Stimulated activated CD4-positive, alpha-beta T cell treated with anti-CD3 and anti-CD28 coated beads, Interleukin-4, amount 100 ng/mL, for 1 hour (primary cell): ENCODE measurements at regions not wholly inside any gene's neighbourhood (a gene's known extent, or its start where the extent isn't known, plus 50 kb on each side); places are given as distances from the start of the nearest gene placed in this dataset.
A peak's percentile ranks its signal among the peaks of the same experiment; 100 is the strongest.
"Not testable (repeated sequence)": the region's sequence is repeated elsewhere in the genome, so short reads cannot be mapped to it uniquely, and the experiment has no call there.

ENCODE experiments used
- DNase-seq: peaks from one replicate; pipeline ENCODE4 v3.0.0-alpha.2; 2020

GRCh38 chr9:73219985-73220626, 68.4 kb downstream of the ANXA1 start:
- peak; percentile 18 for DNase-seq

DNA sequence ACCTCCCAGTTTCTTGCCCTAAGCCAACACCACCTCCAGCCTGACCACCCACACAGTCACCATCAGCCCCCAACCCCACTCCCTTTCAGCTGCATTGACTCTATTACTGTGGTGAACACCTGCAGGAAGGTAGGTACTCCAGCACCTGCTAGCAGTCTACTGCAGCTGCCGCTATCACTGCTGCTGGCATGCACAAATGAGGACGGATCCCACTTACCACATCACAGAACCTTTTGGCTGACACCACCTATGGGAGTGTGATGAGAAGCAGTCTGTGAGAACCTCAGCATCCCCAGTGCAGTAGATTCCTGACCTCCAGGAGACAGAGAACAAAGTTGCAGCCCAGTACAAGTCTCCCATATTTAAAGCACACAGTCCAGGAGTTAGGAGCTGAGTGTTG, 71.9 kb downstream of the ANXA1 start:
- DNase-seq = no peak

DNA sequence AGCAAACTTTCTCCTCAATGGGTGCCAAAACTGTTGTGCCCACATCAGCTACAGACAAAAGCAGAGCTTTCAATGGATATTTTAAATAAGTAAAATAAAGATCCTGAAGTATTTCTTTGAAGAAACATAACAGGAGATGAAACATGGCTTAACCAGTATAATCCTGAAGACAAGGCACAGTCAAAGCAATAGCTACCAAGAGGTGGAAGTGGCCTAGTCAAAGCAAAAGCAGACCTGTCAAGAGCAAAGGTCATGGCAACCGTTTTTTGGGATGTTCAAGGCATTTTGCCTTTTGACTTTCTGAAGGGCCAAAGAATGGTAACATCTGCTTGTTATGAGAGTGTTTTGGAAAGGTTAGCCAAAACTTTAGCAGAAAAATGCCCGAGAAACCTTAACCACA, 77.9 kb downstream of the ANXA1 start:
- no peak for DNase-seq

DNA sequence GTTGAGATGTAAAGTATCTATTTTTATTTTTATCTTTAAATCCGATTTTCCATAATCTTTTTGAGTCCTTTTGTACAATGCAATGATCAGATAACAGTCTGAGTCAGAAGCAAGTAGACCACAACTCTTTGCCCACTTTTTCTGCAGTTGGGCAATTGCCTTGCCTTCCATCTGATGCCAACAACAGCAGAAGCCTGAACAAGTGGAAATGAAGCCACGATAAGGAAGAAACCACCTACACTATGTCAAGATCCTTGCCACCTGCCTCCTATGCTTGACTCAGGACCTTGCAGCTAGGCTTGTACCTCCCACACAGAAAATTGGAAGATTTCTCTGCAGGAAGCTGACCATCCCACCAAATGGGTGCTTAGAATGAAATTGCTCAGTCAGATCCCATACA, 78.6 kb downstream of the ANXA1 start:
- no peak for DNase-seq

DNA sequence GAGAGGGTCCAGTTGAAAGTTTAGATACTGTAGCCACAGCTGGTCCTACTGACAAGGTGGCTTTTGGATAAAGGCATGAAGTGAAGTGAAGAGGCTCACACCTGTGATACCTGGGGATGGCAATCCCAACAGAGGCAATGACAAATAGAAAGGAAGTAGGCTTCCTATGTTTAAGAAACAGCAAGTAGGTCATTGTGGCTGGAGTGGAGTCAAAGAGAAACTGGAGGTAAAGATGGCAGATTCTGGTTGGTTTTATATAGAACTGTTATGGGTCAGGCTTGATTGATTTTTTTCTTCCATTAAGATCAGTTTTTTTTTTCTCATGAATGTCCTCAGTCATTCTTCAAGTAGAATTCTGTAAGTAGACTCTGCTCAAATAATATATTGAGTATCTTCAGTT, 79.5 kb downstream of the ANXA1 start:
- no peak for DNase-seq

DNA sequence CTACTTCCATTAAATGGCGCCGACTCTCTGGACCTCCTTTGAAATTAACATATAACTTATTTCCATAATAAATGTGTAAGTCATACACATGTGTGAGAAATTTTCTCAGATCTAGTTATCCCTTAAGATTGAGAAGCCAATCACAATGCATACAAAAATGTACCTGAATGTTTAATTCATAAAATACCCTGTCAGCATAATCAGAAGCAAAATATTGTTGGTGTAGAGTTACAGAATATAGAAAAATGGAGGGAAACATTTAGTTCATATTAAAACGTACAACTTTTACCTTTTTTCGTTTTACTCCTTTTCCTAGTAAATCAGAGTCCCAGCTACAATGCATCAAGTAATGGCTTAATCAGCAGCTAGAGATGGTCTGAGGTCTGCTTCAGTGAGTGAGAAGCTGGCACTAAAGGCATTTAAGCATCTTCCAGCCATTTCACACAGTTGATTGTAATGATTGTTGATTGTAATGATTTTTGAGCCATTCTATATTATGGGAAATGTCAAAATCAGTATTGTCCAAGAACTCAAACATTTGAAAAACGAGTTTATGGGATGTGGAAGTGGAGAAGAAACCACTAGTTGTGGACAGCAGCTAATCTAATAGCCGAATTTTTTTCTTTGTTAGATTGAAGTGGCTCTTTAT, 81.8 kb downstream of the ANXA1 start:
- DNase-seq = no peak

- no peak for DNase-seq
Observed at GRCh38 chr9:73234008-73234360, 82.3 kb downstream of the ANXA1 start.

DNA sequence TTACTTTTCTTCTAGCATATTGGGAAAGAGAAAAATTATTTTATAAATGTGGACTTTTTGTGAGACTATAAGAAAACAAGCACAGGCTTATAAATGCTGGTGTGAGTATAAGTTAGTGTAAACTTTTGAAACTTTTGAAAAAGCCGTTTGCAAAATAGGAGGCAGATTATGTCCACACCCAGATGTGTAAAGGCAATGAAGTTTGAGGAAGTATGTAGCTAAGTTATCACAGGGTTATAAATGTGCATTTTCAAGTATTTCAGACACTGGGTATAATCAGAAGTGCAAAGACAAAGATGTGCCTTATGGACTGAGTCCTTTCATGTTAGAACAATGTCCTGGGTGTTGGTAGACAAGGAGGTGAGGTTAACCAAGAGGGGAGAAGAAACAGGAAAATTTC, 85.5 kb downstream of the ANXA1 start:
- no peak for DNase-seq

GRCh38 chr9:73239570-73240265, 88.1 kb downstream of the ANXA1 start:
- DNase-seq = no peak

DNA sequence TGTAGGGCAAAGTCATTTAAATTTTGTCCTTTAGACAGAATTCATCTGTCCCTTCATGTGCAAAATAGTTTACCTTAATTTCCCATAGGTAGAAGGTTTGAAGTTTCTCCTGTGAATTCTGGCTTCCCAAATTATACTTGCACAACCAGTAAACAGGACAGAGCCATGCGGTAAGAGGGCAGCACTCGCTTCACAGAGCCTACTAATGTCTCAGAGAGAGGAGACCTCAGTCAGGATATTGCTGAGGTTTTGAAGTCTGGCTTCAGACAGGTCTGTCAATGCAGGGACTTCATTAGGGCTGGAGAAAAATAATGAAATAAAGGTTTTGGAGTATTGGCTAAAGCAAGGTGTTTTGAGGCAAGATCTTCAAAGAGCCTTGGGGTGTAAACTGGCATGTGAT, 91.4 kb downstream of the ANXA1 start:
- no peak for DNase-seq

GRCh38 chr9:73259086-73259696, 107.5 kb downstream of the ANXA1 start:
- DNase-seq = no peak

DNA sequence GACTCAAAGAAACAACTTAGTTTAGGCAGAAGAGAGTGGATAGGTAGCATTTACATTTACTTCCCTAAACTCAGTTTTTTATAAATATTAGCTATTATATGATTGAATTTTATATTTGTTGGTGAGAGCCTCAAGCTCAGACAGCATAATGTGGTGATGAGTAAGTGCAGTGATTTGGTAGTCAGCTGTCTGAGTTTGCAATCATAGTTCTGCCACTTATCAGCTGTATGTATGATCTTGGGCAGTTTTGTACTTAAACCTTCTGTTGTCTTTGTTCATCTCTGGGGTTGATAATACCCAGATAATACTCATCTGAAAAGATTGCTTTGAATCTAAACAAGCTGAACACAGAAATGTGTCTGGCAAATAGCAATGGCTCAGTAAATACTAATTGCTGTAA, 108.8 kb downstream of the ANXA1 start:
- no peak for DNase-seq

DNA sequence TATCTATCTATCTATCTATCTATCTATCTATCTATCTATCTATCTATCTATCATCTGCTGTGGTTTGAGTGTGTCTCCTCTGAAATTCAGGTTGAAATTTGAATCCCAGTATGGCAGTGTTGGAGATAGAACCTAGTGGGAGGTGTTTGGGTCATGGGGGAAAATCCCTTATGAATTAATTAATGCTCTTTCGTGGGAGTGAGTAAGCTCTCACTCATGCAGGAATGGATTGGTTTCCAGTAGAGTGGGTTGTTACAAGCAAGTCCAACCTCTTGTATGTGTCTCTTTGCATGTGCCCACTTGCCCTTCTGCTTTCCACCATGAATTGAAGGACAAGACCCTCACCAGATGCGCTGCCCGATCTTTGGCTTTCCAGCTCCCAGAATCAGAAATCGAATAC, 113.0 kb downstream of the ANXA1 start:
- DNase-seq = no peak

DNA sequence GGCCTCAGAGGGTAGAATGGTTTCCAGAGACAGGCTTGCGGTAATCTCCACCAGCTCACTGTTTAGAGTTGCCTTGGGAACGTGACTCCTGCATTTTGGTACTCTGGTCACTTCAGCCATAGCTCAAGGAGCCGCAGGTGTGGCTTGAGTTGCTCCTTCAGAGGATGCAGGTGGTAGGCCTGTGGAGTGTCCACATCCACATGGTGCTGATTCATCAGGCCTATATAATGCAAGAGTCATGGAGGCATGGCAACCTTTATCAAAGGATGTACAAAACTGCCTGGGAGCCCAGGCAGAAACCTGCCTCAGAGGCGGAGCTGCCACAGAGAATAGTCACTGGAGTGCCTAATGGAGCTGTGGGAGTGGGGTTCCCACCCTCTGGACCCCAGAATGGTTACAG, 114.2 kb downstream of the ANXA1 start:
- no peak for DNase-seq

GRCh38 chr9:73269430-73270101, 117.9 kb downstream of the ANXA1 start:
- DNase-seq = no peak

DNA sequence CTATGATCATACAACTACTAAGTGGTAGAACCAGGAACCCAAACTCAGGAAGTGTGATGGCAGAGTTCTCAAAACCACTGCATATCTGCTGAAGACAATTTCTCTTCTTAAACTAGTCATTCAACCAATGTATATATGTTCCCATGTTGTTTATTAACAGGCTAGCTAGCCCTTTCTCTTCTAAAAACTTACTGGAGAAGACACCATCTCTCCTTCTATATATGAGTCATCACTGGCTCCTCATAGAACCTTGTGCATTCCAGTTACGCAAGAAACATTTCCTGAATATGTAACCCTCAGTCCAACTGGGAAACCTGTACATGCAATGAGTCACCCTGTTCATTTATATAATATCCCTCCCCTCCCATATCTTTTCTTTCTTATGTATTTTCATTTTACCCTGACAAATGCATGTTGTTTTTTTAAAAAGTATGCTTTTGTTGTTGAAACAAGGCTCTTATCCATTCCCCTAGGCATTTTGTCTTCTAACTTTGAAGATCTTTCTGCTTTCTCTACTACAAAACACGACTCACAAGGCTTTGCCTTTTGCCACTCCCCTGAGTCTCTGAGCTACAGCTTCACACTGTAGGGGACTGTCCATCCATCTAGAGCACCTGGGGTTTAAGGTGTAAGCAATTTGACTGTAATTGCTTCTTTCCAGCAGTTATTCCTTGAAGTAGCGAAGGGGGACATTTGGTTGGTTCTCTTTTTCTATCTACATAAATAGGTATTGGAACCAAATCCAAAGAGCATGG, 119.5 kb downstream of the ANXA1 start:
- no peak for DNase-seq

GRCh38 chr9:73280113-73280512, 128.4 kb downstream of the ANXA1 start:
- DNase-seq = no peak

DNA sequence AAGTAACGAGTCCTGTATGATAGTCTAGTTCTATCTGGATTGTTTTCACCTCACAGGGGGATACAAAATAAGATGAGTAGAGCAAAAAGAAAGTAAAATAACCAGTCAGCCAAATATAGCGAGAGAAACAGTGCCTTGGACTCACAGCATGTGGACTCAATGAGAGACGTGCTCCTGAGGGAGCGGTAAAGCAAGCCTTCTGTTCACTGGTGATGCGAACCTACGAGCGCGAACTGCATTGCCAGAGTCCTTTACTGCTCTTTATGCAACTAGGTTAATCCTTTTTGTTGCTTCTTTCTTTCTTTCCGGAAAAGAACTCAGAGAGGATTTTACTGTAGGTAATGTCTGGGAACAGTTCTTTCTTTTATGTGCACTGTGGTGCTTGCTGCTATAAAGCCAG, 132.7 kb downstream of the ANXA1 start:
- no peak for DNase-seq

DNA sequence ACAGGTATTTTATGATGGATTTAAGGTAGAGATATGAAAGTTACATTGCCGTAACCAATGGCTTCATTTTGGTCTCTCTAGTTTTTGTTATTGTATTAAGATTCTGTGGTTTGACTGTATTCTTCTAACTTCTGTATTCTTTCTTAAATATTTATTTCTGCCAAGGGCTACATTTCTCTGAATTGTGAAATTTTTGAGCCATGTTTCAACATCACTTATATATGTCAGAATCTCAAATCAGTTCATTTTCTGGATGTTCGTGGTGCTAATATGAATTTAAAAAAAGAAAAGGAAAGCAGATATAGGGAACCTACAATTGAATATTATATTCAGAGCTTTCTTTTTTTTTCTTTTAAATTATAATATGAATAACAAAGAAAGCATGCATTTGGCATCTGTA, 142.7 kb downstream of the ANXA1 start:
- DNase-seq = no peak

GRCh38 chr9:73325983-73326382, 174.3 kb downstream of the ANXA1 start:
- DNase-seq = no peak

- DNase-seq = no peak
Observed at GRCh38 chr9:73327149-73327548, 175.5 kb downstream of the ANXA1 start.

DNA sequence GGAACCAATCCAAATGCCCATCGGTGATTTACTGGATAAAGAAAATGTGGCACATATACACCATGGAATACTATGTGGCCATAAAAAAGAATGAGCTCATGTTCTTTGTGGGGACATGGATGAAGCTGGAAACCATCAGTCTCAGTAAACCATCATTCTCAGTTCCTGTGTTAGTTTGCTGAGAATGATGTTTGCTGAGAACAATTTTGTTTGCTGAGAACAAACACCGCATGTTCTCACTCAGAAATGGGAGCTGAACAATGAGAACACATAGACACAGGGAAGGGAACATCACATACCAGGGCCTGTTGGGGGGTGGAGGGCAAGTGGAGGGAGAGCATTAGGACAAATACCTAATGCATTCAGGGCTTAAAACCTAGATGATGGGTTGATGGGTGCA, 185.5 kb downstream of the ANXA1 start:
- not testable (repeated sequence) for DNase-seq

- DNase-seq = no peak
Observed at GRCh38 chr9:73344060-73344459, 192.4 kb downstream of the ANXA1 start.
